Parathyroid adenoma (tissue), 2 donors: ENCODE measurements at regions not wholly inside any gene's neighbourhood (a gene's known extent, or its start where the extent isn't known, plus 50 kb on each side); places are given as distances from the start of the nearest gene placed in this dataset.
"Not testable (repeated sequence)": the region's sequence is repeated elsewhere in the genome, so short reads cannot be mapped to it uniquely, and the experiment has no call there.

ENCODE experiments used
- H2AFZ ChIP-seq: fragments of 300-600 bp; sonication (generic); one replicate; pipeline ENCODE4 v1.7.0; 2017; ENCODE audit warnings: antibody characterized with exemption, mild to moderate bottlenecking
- H3K27ac ChIP-seq: fragments of 300-600 bp; sonication (generic); one replicate; pipeline ENCODE4 v1.7.0; 2017
- H3K27me3 ChIP-seq: fragments of 300-600 bp; sonication (generic); one replicate; pipeline ENCODE4 v1.7.0; 2017; ENCODE audit warnings: low read length; ENCODE audit not compliant: control insufficient read depth, insufficient read depth
- H3K36me3 ChIP-seq: fragments of 300-600 bp; sonication (generic); one replicate; pipeline ENCODE4 v1.7.0; 2017; ENCODE audit warnings: low read length; ENCODE audit not compliant: control insufficient read depth, insufficient read depth
- H3K4me1 ChIP-seq: fragments of 300-600 bp; sonication (generic); one replicate; pipeline ENCODE4 v1.7.0; 2017; ENCODE audit warnings: control low read depth
- H3K4me2 ChIP-seq: fragments of 300-600 bp; sonication (generic); one replicate; pipeline ENCODE4 v1.7.0; 2017; ENCODE audit warnings: low read length
- H3K4me3 ChIP-seq: fragments of 300-600 bp; sonication (generic); one replicate; pipeline ENCODE4 v1.7.0; 2017; ENCODE audit warnings: low read depth, low read length
- H3K79me2 ChIP-seq: fragments of 300-600 bp; sonication (generic); one replicate; pipeline ENCODE4 v1.7.0; 2017; ENCODE audit warnings: control low read depth
- H3K9ac ChIP-seq: fragments of 300-600 bp; sonication (generic); one replicate; pipeline ENCODE4 v1.7.0; 2017; ENCODE audit warnings: mild to moderate bottlenecking
- H3K9me3 ChIP-seq: fragments of 300-600 bp; sonication (generic); one replicate; pipeline ENCODE4 v1.7.0; 2017; ENCODE audit warnings: low read length; ENCODE audit not compliant: control insufficient read depth
- TF ChIP-seq, protein P1 (sequence below): fragments of 300-600 bp; sonication (generic); IDR thresholded peaks from one replicate; pipeline ENCODE4 v1.7.0; 2017; ENCODE audit warnings: antibody characterized with exemption, mild to moderate bottlenecking
- donor health status: primary hyperparathyroidism.

GRCh38 chr1:65027666-65028358 lies 61.5 kb upstream of the JAK1 start:
- Histone ChIP-seq H3K4me3 (no peak overlapping the region), H3K4me2 (no peak overlapping the region), H3K9me3 (no peaks in the 10 kb centered on the region), H3K36me3 (no peaks in the 10 kb centered on the region), H3K4me1 (peaks cover 11% of the 10 kb centered on the region), H3K27ac (no peak overlapping the region), H2AFZ (no peak overlapping the region), H3K79me2 (peaks cover 2% of the 10 kb centered on the region), H3K9ac (no peak overlapping the region), H3K27me3 (no peaks in the 10 kb centered on the region)
- TF ChIP-seq, protein P1, sequence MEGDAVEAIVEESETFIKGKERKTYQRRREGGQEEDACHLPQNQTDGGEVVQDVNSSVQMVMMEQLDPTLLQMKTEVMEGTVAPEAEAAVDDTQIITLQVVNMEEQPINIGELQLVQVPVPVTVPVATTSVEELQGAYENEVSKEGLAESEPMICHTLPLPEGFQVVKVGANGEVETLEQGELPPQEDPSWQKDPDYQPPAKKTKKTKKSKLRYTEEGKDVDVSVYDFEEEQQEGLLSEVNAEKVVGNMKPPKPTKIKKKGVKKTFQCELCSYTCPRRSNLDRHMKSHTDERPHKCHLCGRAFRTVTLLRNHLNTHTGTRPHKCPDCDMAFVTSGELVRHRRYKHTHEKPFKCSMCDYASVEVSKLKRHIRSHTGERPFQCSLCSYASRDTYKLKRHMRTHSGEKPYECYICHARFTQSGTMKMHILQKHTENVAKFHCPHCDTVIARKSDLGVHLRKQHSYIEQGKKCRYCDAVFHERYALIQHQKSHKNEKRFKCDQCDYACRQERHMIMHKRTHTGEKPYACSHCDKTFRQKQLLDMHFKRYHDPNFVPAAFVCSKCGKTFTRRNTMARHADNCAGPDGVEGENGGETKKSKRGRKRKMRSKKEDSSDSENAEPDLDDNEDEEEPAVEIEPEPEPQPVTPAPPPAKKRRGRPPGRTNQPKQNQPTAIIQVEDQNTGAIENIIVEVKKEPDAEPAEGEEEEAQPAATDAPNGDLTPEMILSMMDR, result no peak

DNA sequence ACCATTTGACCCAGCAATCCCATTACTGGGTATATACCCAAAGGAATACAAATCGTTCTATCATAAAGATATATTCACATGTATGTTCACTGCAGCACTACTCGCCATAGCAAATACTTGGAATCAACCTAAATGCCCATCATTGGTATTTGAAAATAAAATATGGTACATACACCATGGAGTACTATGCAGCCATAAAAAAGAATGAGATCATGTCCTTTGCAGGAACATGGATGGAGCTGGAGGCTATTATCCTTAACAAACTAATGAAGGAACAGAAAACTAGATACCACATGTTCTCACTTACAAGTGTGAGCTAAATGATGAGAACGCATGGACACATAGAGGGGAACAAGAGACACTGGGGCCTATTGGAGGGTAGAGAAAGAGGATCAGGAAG lies 63.1 kb upstream of the JAK1 start:
- not testable (repeated sequence) for H3K9ac ChIP-seq, H2AFZ ChIP-seq, H3K4me2 ChIP-seq, H3K9me3 ChIP-seq, H3K79me2 ChIP-seq, H3K4me3 ChIP-seq, H3K27ac ChIP-seq, H3K27me3 ChIP-seq, H3K36me3 ChIP-seq
- peaks cover 11% of the 10 kb centered on the region for H3K4me1 ChIP-seq

DNA sequence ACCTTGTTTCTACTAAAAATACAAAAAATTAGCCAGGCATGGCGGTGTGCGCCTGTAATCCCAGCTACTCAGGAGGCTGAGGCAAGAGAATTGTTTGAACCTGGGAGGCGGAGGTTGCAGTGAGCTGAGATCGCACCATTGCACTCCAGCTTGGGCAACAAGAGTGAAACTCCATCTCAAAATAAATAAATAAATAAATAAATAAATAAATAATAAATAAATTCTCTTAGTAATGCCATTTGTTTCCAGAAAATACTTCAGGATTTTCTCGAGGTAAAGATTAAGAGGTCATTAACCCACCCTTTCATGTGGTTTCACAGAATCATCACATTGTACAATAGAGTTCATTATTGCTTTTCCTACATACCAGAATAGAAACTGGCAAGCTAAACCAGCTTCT lies 68.5 kb upstream of the JAK1 start:
- H3K79me2 ChIP-seq, H3K36me3 ChIP-seq, H3K27ac ChIP-seq, H3K4me1 ChIP-seq, H3K27me3 ChIP-seq, H2AFZ ChIP-seq, H3K9me3 ChIP-seq, H3K4me3 ChIP-seq, H3K4me2 ChIP-seq, H3K9ac ChIP-seq: not testable (repeated sequence)

DNA sequence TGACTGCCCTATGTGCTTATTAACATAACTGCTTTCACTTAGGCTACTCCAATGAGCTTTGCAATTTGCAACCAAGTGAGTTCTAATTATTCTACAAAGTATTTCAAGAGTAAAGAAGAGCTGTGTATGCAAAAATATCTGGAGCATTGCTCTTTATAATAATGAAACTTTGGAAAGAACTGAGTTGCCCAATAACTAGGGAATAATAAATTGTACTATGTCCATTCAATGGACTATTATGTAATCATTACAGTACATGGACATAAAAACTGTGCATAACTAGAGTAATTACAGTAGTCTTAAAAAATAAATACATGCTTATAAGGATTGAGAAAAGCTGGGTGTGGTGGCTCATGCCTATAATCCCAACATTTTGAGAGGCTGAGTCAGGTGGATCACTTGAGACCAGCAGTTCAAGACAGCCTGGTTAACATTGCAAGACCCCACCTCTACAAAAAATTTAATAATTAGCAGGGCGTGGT lies 70.3 kb upstream of the JAK1 start:
- TF ChIP-seq, protein P1, result no peak
- H3K9me3 ChIP-seq, result no peaks in the 10 kb centered on the region

DNA sequence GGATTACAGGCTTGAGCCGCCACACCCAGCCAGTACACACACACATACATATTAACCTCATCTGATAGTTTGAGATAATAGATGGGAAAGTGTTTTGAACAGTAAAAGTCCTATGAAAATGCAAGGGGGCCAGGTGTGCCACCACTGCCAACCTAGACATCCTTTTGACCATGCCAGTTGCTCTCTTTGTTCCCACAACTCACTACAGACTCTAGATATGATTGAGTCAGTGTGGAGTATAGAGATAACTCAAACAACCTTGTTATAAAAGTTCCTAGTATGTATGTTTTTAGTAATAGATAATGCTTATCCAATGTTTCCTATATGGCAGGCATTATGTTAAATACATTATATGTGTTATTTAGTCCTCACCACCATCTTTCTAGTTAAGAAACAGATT lies 72.7 kb upstream of the JAK1 start:
- H3K27me3 ChIP-seq, result no peaks in the 10 kb centered on the region
- H3K27ac ChIP-seq, result no peak overlapping the region
- H3K36me3 ChIP-seq, result no peaks in the 10 kb centered on the region
- H3K4me3 ChIP-seq, result no peak overlapping the region
- H3K9ac ChIP-seq, result no peak overlapping the region
- TF ChIP-seq, protein P1, result no peak
- no peaks in the 10 kb centered on the region for H3K9me3 ChIP-seq
- no peak overlapping the region for H2AFZ ChIP-seq
- no peaks in the 10 kb centered on the region for H3K4me1 ChIP-seq
- peaks cover 18% of the 10 kb centered on the region for H3K79me2 ChIP-seq
- no peak overlapping the region for H3K4me2 ChIP-seq

More for the DNA sequence above, 70.3 kb upstream of the JAK1 start:
- Histone ChIP-seq H3K36me3 (no peaks in the 10 kb centered on the region), H3K79me2 (peaks cover 13% of the 10 kb centered on the region), H3K4me3 (no peak overlapping the region), H3K9ac (no peak overlapping the region), H3K4me2 (no peak overlapping the region), H2AFZ (no peak overlapping the region), H3K27me3 (no peaks in the 10 kb centered on the region), H3K27ac (no peak overlapping the region), H3K4me1 (no peaks in the 10 kb centered on the region)

- H3K9ac ChIP-seq, result no peak overlapping the region
- no peak overlapping the region for H3K4me3 ChIP-seq
- H3K36me3 ChIP-seq, result no peaks in the 10 kb centered on the region
- H2AFZ ChIP-seq, result no peak overlapping the region
- TF ChIP-seq, protein P1, result no peak
- H3K4me1 ChIP-seq, result no peaks in the 10 kb centered on the region
- no peak overlapping the region for H3K27ac ChIP-seq
- no peak overlapping the region for H3K4me2 ChIP-seq
- H3K79me2 ChIP-seq, result peaks cover 18% of the 10 kb centered on the region
- H3K27me3 ChIP-seq, result no peaks in the 10 kb centered on the region
- no peaks in the 10 kb centered on the region for H3K9me3 ChIP-seq
Measured at GRCh38 chr1:65039508-65039907, 73.2 kb upstream of the JAK1 start.
